ENCODE measurements at regions not wholly inside any gene's neighbourhood (a gene's known extent, or its start where the extent isn't known, plus 50 kb on each side); places are given as distances from the start of the nearest gene placed in this dataset.

DNA sequence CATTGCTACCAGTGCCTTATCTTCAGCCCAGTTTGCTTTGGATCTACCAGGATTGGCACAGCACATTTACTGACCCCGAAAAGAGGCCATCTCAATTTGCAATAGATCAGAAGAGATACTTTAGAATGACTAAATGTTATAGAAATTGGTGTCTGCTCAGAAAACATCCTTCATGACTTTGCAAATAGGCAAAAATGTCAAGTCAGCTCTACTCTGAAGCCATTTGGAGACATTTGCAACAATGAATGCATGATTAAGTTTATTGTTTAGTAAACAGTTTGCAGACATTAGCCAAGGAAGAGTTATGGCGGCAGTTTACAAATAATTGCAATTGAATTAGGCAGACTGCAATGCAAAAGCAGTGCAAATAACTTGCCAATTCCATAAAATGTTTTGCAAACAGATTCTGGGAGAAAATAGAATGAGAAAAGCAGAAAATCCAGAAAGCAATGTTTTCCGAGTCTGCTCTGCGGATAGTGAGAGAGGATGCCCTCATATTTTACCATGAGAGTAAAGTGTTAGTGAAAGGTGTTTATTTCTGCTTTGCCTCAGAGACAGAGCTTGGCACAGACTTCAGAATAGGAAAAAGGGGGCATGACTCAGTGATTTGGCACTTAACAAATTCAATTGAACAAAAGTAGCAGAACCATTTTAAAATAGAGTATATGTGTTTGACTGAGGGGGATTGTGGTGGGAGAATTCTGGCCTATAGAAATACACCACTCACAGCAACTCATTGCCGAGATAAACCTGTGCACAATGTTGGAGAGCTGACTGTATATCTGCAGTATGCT is 334.9 kb upstream of the NR2F2 start:
- no peak for DNase-seq (ENCODE audit: low read depth, low spot score)

DNA sequence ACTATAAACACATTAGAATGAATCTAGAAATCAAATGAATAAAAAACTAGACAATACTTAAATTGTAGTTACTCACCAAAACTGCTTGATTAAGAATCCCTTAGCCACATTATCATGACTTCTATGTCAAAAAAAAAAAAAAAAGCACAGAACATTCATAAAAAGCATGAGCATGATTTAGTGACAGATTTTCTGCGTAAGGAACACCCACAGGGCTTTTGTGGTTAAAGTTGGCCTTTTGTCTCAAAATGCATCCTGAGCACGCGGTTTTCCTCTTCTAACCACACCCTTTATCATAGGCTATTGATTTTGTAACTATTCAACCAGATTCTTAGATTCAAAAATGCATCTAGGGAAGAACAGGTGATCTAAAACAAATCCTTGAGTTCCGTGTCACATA is 334.0 kb upstream of the NR2F2 start:
- DNase-seq (ENCODE audit: low read depth, low spot score) = no peak

- no peak for DNase-seq (ENCODE audit: low read depth, low spot score)
Observed at GRCh38 chr15:95998935-95999334, 331.6 kb upstream of the NR2F2 start.

DNA sequence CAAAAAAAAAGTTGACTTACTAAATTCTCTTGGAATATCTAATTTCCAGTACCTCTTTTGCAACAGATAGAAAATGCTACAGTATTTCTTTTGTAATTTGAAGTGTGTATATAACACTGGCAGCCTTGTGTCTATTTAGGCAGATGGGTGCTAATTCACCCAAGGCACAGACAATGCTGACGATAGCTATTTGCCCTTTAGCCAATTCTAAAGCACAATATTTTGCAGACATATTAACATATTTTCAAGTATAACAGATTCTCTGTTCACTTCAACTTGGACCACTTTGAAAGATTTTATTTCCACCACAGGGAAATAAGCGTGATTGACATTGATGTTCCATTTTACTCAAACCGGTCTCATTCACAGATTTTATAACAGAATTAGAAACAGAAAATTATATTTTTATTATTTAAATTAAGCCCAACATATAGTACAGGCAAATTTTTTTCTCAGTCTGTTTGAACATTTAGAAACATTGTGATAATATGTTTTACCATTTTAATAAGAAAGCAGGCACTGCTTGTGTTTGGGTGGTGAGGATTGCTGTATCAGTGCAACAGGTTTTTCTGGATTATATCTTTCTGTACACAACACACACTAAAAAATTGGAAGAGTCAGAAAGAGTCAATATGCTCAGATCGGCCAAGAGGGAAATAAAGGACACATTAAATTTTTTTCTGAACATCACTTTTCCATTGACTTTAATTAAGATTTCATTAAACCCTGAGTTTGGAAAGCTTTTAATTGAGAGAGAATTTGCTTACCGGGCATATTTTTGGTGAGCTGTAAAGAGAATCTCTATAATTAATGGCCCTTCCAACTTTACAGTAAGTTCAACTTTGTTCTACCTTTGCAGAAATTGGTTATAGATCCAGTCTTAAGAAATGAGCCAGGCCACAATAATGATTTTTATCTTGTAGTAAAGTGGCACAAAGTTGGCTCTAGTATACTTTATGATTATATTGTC is 327.3 kb upstream of the NR2F2 start:
- DNase-seq (ENCODE audit: low read depth, low spot score) = no peak

GRCh38 chr15:96005906-96006305 is 324.6 kb upstream of the NR2F2 start:
- DNase-seq (ENCODE audit: low read depth, low spot score) = no peak

GRCh38 chr15:96011136-96011535 is 319.4 kb upstream of the NR2F2 start:
- no peak for DNase-seq (ENCODE audit: low read depth, low spot score)

DNA sequence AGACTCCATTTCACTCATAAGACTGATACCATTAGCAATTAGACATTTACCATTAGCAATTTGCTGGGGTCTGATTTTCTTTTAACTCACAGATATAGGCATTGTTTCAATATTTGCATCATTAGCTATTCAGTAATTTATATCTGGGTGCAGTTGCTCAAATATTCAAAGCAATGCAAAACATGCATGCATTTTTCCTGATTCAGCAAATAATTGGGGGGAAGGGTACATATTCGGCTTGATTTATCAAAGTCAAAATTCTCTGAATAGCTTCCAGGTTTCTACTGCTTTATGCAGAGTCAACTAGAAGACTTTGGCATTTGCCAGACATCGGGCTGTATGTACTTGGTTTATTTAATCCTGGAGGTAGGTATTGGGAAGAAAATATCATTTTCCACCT is 315.6 kb upstream of the NR2F2 start:
- DNase-seq (ENCODE audit: low read depth, low spot score) = no peak

- DNase-seq (ENCODE audit: low read depth, low spot score) = no peak
Observed at GRCh38 chr15:96019114-96019513, 311.4 kb upstream of the NR2F2 start.

DNA sequence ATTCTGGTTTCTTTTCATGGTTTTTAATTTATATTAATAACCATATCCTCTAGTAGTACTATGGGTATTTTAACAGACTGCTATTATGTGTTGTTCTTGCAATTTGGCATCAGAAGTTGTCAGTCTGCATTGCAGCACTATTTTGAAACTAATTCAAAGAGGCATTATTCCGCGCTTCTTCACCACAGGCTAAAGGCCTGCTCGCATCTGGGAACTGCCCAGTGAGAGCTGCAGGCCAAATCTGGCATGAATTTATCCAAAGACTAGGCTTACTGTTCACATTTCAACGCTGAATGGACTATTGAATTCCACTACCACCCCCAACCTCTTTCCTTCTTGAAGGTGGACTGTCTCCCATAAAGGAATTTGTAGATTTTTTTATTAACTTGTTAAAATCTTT is 310.4 kb upstream of the NR2F2 start:
- DNase-seq (ENCODE audit: low read depth, low spot score) = no peak

- DNase-seq (ENCODE audit: low read depth, low spot score) = no peak
Observed at GRCh38 chr15:96020797-96021196, 309.7 kb upstream of the NR2F2 start.

- no peak for DNase-seq (ENCODE audit: low read depth, low spot score)
Observed at GRCh38 chr15:96023081-96023480, 307.4 kb upstream of the NR2F2 start.

- no peak for DNase-seq (ENCODE audit: low read depth, low spot score)
Observed at GRCh38 chr15:96027501-96027900, 303.0 kb upstream of the NR2F2 start.

GRCh38 chr15:96028620-96029019 is 301.9 kb upstream of the NR2F2 start:
- no peak for DNase-seq (ENCODE audit: low read depth, low spot score)

DNA sequence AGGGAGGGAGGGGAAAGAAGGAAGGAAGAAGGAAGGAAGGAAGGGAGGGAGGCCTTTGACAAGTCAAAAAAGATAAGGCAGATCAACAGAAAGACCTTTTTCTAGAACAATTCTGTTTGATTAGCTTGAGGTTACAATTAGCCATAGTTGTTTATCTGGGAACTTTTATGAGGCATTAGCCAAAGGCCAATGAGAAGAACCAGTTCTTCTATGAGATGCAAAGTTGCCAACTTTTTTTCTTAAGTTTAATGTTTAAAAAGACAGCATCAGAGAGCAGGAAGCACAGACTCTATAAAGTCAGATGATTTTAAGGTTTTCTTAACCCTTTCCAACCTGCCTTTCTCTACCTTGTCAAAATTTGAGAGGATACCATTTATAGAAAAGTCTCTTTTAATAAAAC is 301.3 kb upstream of the NR2F2 start:
- DNase-seq (ENCODE audit: low read depth, low spot score) = no peak

DNA sequence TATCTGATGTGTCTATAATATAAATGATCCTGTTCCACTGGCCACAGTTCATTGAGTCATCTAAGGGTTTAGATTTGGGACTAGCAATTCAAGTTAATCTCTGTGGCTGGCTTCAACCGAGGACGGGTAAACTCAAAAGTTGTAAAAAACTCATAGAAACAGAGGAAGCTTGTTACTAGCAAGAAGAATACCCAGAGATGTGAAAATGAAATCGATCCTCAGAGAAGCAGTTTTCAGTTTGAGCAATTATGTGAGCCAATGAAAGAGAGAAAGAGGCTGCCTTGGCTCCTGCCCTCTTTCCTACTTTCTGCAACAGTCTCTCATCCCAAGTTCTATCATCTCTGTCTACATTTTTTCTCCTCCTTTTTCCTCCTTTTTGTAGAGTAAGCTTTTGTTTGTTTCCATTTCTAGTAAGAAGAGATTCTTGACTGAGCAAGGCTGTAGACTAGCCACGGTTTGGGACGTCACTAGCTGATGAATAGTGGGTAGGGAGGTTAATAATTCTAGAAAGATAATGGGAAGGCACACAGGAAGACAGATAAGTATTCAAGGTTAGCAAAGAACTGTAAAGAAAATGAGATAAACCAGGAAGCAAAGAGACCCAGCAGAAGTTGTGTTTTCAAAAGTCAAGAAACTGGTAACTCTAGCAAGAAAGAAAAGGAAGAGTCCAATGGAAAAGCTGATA is 298.9 kb upstream of the NR2F2 start:
- DNase-seq (ENCODE audit: low read depth, low spot score) = no peak

DNA sequence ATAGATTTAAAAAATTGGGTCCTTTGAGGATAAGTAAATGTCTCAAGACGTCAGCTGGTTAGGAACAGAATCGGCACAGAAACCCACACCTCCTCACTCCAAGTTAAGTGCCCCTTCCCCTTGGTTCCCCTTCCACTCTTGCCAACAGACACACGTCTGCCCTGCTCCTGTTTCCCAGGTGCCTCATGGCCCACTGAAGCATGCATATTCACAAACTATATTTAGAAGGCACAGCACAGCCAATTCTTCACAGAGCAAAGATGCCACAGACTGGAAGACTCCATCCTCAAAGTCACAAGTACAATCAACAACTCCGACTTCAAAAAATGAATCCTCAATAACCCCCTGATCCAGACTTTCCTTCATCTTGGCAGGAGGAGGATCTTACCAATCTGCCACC is 295.4 kb upstream of the NR2F2 start:
- DNase-seq (ENCODE audit: low read depth, low spot score) = no peak

DNA sequence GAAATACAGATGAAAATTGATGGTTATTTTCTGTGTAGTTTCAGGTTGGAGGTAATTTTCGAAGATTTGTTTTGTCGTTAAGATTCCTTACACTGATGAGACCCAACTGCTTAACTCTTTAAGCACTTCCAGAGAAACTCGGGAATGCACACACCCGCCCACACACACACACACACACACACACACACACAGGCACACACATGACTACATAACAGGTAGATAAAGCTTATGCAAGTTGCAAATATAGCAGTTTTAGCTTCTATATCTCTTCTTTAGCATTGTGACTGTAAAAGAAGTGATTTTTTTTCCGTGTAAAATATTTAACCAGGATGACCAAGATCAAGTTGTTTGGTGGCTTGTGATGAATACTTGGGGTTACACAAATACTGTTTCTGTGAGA is 294.9 kb upstream of the NR2F2 start:
- DNase-seq (ENCODE audit: low read depth, low spot score) = no peak

- DNase-seq (ENCODE audit: low read depth, low spot score) = no peak
Observed at GRCh38 chr15:96037584-96037983, 292.9 kb upstream of the NR2F2 start.

DNA sequence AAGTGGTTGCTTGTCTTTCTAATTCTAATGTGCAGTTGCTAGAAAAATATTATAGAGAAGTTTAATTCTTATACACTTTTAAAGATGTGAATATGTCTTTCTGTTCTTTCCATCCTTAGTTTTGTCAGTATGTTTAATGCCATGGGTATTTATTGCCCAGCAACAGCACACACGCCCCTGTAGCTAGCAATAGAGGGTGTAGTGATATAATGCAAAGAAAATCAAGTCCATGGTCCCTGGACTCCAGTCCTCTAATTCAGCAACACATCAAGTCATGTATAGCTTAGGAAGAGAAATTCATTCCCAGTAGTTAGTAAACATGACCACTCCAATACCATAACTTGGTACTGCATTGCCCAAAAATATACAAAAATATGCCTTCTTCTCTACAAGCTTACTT is 292.4 kb upstream of the NR2F2 start:
- DNase-seq (ENCODE audit: low read depth, low spot score) = no peak

- no peak for DNase-seq (ENCODE audit: low read depth, low spot score)
Observed at GRCh38 chr15:96038650-96039049, 291.9 kb upstream of the NR2F2 start.

DNA sequence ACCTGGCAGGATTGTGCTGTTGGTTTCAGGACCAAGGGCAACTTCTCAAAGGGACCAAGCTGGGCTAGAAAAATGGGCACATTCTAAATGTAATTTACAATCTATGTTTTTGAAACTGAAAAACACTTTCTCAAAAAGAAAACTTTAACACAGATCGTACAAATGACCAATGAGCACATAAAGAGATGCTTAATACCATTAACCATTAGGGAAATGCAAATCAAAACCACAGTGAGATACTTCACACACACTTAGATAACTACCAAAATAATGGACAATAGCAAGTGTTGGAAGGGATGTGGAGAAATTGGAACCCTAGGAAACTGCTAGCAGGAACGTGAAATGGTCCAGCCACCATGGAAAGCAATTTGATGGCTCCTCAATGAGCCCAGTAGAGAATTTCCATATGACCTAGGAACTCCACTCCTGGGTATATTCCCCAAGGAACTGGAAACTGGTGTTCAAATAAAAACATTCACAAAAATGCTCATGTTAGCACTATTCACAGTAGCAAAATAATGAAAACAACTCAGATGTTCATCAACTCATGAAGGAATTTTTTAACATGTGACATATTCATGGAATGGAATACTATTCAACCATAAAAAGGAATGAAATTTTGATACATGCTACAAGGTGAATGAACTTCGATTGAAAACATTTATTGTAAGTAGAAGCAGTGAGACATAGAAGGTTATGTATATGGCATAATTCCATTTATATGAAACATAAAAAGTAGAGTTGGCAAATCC is 288.3 kb upstream of the NR2F2 start:
- no peak for DNase-seq (ENCODE audit: low read depth, low spot score)

All from brain pericyte (primary cell).